ENCODE measurements at regions not wholly inside any gene's neighbourhood (a gene's known extent, or its start where the extent isn't known, plus 50 kb on each side); places are given as distances from the start of the nearest gene placed in this dataset.
"Not testable (repeated sequence)": the region's sequence is repeated elsewhere in the genome, so short reads cannot be mapped to it uniquely, and the experiment has no call there.

GRCh38 chr9:94191706-94192105 lies 67.4 kb upstream of the ZNF169 start:
- not testable (repeated sequence) for DNase-seq (ENCODE audit: low spot score)

- DNase-seq (ENCODE audit: low spot score), result no peak
Measured at GRCh38 chr9:94198414-94198813, 60.7 kb upstream of the ZNF169 start.

DNA sequence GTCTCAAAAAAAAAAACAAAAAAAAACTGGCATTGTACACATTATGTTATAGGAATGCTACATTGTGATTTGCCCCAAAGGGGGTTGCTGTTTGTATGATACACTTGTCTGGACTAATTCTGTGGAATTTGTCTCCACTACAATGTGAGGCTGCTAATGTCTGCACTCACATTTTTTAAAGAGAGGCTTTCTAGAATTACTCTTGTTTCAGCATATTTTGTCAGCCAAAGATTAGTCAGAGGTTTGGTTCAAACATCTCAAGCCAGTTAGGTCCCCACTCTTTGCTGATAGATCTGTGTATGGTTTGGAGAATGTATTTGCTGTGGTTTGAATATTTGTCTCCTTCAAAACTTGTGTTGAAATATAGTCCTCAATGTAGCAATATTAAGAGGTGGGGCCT lies 59.3 kb upstream of the ZNF169 start:
- no peak for DNase-seq (ENCODE audit: low spot score)

GRCh38 chr9:94204174-94204573 lies 54.9 kb upstream of the ZNF169 start:
- DNase-seq (ENCODE audit: low spot score), result no peak

DNA sequence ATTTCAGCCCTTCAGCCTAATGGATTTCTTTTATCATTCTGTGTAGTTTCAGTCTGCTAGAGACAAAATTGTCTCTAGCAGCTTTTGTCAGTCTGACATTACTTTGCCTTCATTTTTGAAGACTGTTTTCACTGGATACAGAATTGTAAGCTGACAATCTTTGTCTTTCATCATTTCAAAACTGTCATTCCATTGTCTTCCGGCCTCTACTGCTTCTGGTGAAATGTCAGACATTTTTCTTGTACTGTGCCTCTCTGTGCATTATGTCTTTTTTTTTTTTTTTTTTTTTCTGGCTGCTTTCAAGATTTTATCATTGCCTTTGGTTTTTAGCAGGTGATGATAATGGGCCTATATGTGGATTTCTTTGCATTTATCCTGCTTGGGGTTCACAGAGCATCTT lies 51.3 kb upstream of the ZNF169 start:
- DNase-seq (ENCODE audit: low spot score), result no peak
